Ovary (tissue), 3 donors: ENCODE measurements at regions not wholly inside any gene's neighbourhood (a gene's known extent, or its start where the extent isn't known, plus 50 kb on each side); places are given as distances from the start of the nearest gene placed in this dataset.

Source experiments
- CTCF ChIP-seq, 3 donors: fragments of 450-650 bp in 2 of 3; fragments of 200-600 bp in 1 of 3; IDR thresholded peaks; one replicate each; pipeline versions ENCODE4 v1.5.1 to v1.8.0; 2016 to 2022; ENCODE audit warnings: antibody characterized with exemption in 3 of 3, mild to moderate bottlenecking in 1 of 3
- EP300 ChIP-seq: sonication (generic); formaldehyde crosslinking; IDR thresholded peaks from one replicate; pipeline ENCODE4 v1.6.1; 2017; ENCODE audit warnings: antibody characterized with exemption
- POLR2A ChIP-seq: fragments of 450-650 bp; IDR thresholded peaks from one replicate; pipeline ENCODE4 v1.6.1; 2017; ENCODE audit warnings: antibody characterized with exemption, mild to moderate bottlenecking, moderate library complexity
- donor health status: DM: no; HTN: no; CAD: no.

GRCh38 chr18:78422336-78422735 lies 557.3 kb upstream of the SALL3 start:
- TF ChIP-seq CTCF (IDR thresholded peaks at IDR 0.05) (no peak), EP300 (no peak), POLR2A (no peak)
